ENCODE measurements at regions not wholly inside any gene's neighbourhood (a gene's known extent, or its start where the extent isn't known, plus 50 kb on each side); places are given as distances from the start of the nearest gene placed in this dataset.

DNA sequence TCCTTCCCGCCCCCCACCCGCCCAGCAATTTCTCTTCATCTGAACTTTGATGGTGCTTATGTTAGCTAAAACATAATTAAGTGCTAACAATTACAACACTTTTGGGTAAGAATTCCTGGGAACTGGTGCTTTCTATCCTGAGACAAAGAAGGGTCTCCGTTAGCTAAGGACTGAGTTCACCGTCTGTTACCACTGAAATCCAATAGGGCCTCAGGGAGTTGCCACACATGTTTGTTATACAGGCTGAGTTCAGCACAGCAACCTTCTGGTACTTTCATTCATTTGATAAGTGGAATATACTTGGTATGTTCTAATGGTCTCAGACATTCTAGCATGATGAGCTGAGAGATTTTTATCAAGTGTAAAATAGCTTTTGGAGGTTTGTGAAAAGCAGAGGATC is 437.9 kb downstream of the EFNA5 start:
- Histone ChIP-seq H3K4me1 (no peaks in the 10 kb centered on the region), H3K4me3 (no peak overlapping the region), H3K27ac (replicated peaks) (no peak overlapping the region), H3K27me3 (ENCODE audit: low read depth) (no peaks in the 10 kb centered on the region), H3K9me3 (replicated peaks) (no peaks in the 10 kb centered on the region), H3K36me3 (no peaks in the 10 kb centered on the region)
- TF ChIP-seq, protein P1, sequence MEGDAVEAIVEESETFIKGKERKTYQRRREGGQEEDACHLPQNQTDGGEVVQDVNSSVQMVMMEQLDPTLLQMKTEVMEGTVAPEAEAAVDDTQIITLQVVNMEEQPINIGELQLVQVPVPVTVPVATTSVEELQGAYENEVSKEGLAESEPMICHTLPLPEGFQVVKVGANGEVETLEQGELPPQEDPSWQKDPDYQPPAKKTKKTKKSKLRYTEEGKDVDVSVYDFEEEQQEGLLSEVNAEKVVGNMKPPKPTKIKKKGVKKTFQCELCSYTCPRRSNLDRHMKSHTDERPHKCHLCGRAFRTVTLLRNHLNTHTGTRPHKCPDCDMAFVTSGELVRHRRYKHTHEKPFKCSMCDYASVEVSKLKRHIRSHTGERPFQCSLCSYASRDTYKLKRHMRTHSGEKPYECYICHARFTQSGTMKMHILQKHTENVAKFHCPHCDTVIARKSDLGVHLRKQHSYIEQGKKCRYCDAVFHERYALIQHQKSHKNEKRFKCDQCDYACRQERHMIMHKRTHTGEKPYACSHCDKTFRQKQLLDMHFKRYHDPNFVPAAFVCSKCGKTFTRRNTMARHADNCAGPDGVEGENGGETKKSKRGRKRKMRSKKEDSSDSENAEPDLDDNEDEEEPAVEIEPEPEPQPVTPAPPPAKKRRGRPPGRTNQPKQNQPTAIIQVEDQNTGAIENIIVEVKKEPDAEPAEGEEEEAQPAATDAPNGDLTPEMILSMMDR (IDR thresholded peaks at IDR 0.05; ENCODE audit: borderline replicate concordance), result no peak
- DNase-seq, result no peak
- intact Hi-C loops (cut with micrococcal nuclease), result no loop called here

DNA sequence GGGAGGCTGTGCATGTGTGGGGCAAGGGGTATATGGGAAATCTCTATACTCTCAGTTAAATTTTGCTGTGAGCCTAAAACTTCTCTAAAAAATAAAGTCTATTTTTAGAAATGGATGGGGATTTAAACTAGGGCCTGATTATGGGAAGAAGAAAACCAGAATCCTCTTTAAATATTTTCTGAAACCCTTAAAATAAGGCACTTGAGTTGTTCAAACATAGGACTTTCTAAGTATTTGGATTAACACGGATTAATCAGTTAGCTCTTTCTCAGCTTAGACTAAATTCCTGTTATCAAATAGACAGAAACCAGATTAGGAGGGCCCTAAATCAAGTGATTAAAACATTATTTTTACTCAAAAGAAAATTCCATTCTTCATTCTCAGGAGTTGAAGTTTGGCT is 438.4 kb downstream of the EFNA5 start:
- TF ChIP-seq, protein P1 (IDR thresholded peaks at IDR 0.05; ENCODE audit: borderline replicate concordance), result no peak
- H3K27ac ChIP-seq (replicated peaks), result no peak overlapping the region
- DNase-seq, result no peak
- no peaks in the 10 kb centered on the region for H3K9me3 ChIP-seq (replicated peaks)
- no peaks in the 10 kb centered on the region for H3K4me1 ChIP-seq
- H3K36me3 ChIP-seq, result no peaks in the 10 kb centered on the region
- intact Hi-C loops (cut with micrococcal nuclease), result no loop called here
- no peaks in the 10 kb centered on the region for H3K27me3 ChIP-seq (ENCODE audit: low read depth)
- no peak overlapping the region for H3K4me3 ChIP-seq

DNA sequence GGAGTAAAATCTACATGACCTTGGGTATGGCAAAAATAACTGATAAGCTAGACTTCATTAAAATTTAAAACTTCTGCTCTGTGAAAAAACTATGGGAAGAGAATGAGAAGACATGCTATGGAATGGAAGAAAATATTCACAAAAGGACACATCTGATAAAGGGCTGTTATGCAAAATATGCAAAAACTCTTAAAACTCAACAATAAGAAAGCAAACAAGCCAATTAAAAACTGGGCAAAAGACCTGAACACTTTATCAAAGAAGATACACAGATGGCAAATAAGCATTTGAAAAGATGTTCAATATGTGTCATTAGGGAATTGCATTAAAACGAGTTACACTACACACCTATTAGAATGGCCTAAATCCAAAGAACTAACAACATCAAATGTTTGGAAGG is 439.5 kb downstream of the EFNA5 start:
- intact Hi-C loops (cut with micrococcal nuclease), result no loop called here
- TF ChIP-seq, protein P1 (IDR thresholded peaks at IDR 0.05; ENCODE audit: borderline replicate concordance), result no peak
- no peaks in the 10 kb centered on the region for H3K4me1 ChIP-seq
- H3K27ac ChIP-seq (replicated peaks), result no peak overlapping the region
- H3K9me3 ChIP-seq (replicated peaks), result no peaks in the 10 kb centered on the region
- H3K27me3 ChIP-seq (ENCODE audit: low read depth), result no peaks in the 10 kb centered on the region
- DNase-seq, result no peak
- no peaks in the 10 kb centered on the region for H3K36me3 ChIP-seq
- H3K4me3 ChIP-seq, result no peak overlapping the region

DNA sequence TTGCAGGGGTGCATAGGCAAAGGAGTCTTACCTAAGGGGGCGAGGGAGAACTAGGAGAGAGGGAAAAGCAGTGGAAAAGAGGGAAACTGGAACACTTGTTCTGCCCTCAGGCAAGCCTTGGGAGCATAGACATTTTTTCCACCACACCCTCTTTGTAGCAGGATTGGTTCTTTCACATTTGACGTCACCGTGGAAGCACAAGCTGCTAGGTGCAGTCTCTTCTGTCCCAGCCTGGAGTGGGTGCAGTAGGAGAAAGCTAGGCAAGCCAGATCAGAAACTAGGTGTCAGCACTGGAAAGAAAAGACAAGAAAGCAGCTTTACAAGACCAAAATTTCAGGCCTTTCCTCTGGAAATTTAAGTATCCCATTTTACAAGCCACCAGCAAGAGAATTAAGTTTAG is 440.4 kb downstream of the EFNA5 start:
- no peak for DNase-seq
- Histone ChIP-seq H3K9me3 (replicated peaks) (peaks cover 4% of the 10 kb centered on the region), H3K27me3 (ENCODE audit: low read depth) (no peaks in the 10 kb centered on the region), H3K27ac (replicated peaks) (no peak overlapping the region), H3K36me3 (no peaks in the 10 kb centered on the region), H3K4me1 (no peaks in the 10 kb centered on the region), H3K4me3 (no peak overlapping the region)
- TF ChIP-seq, protein P1 (IDR thresholded peaks at IDR 0.05; ENCODE audit: borderline replicate concordance), result no peak
- intact Hi-C loops (cut with micrococcal nuclease), result no loop called here

DNA sequence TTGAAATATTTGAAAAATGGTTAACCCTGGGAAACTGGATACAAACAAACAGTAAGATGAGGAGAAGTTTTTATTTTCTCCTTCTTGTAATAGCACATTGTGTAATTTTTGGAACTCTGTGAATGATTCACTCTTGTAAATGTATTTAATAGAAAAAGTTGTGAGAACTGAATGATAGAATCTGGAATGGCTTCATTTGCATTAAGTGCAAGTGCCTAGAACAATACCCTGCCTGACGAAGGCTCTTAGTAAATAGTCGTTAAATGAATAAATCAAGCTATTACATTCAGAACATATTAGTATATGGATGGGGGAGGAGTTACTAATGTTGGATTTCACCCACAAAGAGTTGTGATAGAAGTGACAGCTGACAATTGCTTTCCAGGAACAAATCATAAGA is 442.5 kb downstream of the EFNA5 start:
- Histone ChIP-seq H3K4me3 (no peak overlapping the region), H3K27ac (replicated peaks) (no peak overlapping the region), H3K9me3 (replicated peaks) (peaks cover 10% of the 10 kb centered on the region), H3K27me3 (ENCODE audit: low read depth) (no peaks in the 10 kb centered on the region), H3K4me1 (peaks cover 6% of the 10 kb centered on the region), H3K36me3 (no peaks in the 10 kb centered on the region)
- intact Hi-C loops (cut with micrococcal nuclease), result no loop called here
- DNase-seq, result no peak
- TF ChIP-seq, protein P1 (IDR thresholded peaks at IDR 0.05; ENCODE audit: borderline replicate concordance), result no peak

DNA sequence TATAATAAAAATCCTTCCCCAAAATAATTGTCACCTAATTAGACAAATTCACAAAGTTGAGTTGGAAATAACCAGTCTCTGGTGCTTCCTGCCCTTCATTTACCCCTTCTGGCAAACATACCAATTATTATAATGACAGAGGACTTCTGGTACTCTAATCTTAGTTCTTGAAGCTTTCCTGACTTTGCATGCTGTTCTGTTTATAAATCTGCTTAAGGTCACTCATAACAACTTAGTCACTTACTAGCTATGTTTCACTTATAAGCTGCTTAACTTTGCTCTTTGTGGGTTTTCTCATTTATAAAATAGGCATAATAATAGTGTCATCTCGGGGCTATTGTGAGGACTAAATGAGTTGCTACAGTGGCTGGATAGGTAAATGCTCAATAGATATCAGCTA is 446.5 kb downstream of the EFNA5 start:
- no peak overlapping the region for H3K4me3 ChIP-seq
- peaks cover 9% of the 10 kb centered on the region for H3K4me1 ChIP-seq
- no peaks in the 10 kb centered on the region for H3K36me3 ChIP-seq
- TF ChIP-seq, protein P1 (IDR thresholded peaks at IDR 0.05; ENCODE audit: borderline replicate concordance), result no peak
- H3K9me3 ChIP-seq (replicated peaks), result peaks cover 10% of the 10 kb centered on the region
- DNase-seq, result no peak
- H3K27ac ChIP-seq (replicated peaks), result peak overlapping the region; percentile 60
- H3K27me3 ChIP-seq (ENCODE audit: low read depth), result no peaks in the 10 kb centered on the region
- intact Hi-C loops (cut with micrococcal nuclease), result no loop called here

All from left ventricle myocardium inferior (tissue), 1 donor.